OCI-LY7 (cell line): ENCODE measurements at regions not wholly inside any gene's neighbourhood (a gene's known extent, or its start where the extent isn't known, plus 50 kb on each side); places are given as distances from the start of the nearest gene placed in this dataset.

Source experiments
- BruUV-seq: library from RNA; stranded (reverse); fragments of 400-500 nt; replicated peaks from 2 replicates; lab custom pipeline; 2021; lab: Mats Ljungman, UMichigan
- CTCF ChIA-PET: fragments of 300-600 bp; sonication (Branson Sonifier 250); formaldehyde crosslinking; loops from one replicate; lab custom pipeline; 2022; ENCODE audit warnings: antibody characterized with exemption; ENCODE audit not compliant: unreplicated experiment; lab: Charles Lee
- POLR2A ChIA-PET: fragments of 300-600 bp; sonication (Branson Sonifier 250); formaldehyde crosslinking; loops from one replicate; lab custom pipeline; 2022; ENCODE audit warnings: antibody characterized with exemption; lab: Charles Lee
- DNase-seq: peaks from one replicate; pipeline ENCODE4 v3.0.0-alpha.2; 2015; ENCODE audit warnings: low spot score
- H2AFZ ChIP-seq: fragments of 200-600 bp; sonication (generic), shearing (Covaris generic); 2 replicates; pipeline ENCODE4 v1.6.1; 2014; ENCODE audit warnings: mild to moderate bottlenecking, antibody characterized with exemption, low read length, moderate library complexity
- H3K27ac ChIP-seq: fragments of 200-600 bp; sonication (generic); 2 replicates; pipeline ENCODE4 v1.5.1; 2014; ENCODE audit warnings: mixed run types, low read depth, mild to moderate bottlenecking, moderate library complexity, low read length, inconsistent platforms; ENCODE audit not compliant: poor library complexity, severe bottlenecking
- H3K36me3 ChIP-seq: fragments of 200-600 bp; sonication (generic); 2 replicates; pipeline ENCODE4 v1.6.1; 2014; ENCODE audit warnings: mild to moderate bottlenecking, antibody characterized with exemption, low read length, moderate library complexity, mixed read lengths; ENCODE audit not compliant: insufficient read depth
- H3K4me1 ChIP-seq: fragments of 200-600 bp; sonication (generic); 2 replicates; pipeline ENCODE4 v1.5.1; 2014; ENCODE audit warnings: mild to moderate bottlenecking, low read length; ENCODE audit not compliant: insufficient read depth, poor library complexity, severe bottlenecking
- H3K4me2 ChIP-seq: fragments of 200-600 bp; sonication (generic); 2 replicates; pipeline ENCODE4 v1.6.1; 2014; ENCODE audit warnings: mild to moderate bottlenecking, low read length
- H3K4me3 ChIP-seq: fragments of 200-600 bp; sonication (generic); 2 replicates; pipeline ENCODE4 v1.5.1; 2014; ENCODE audit warnings: mild to moderate bottlenecking, low read depth, low read length; ENCODE audit not compliant: poor library complexity, severe bottlenecking
- H3K79me2 ChIP-seq: fragments of 200-600 bp; sonication (generic); 2 replicates; pipeline ENCODE4 v1.6.1; 2016; ENCODE audit warnings: low read depth, mild to moderate bottlenecking, low read length, moderate library complexity, mixed read lengths; ENCODE audit not compliant: insufficient read depth
- H3K9me2 ChIP-seq: fragments of 200-600 bp; sonication (generic); 2 replicates; pipeline ENCODE4 v1.6.1; 2016; ENCODE audit warnings: mild to moderate bottlenecking, low read length, mixed read lengths; ENCODE audit not compliant: insufficient read depth
- H3K9me3 ChIP-seq: fragments of 200-600 bp; sonication (generic); 2 replicates; pipeline ENCODE4 v1.6.1; 2014; ENCODE audit warnings: mild to moderate bottlenecking, mixed run types, low read length, mixed read lengths
- H4K20me1 ChIP-seq: fragments of 200-600 bp; sonication (generic); 2 replicates; pipeline ENCODE4 v1.6.1; 2014; ENCODE audit warnings: mild to moderate bottlenecking, antibody characterized with exemption, low read length, moderate library complexity, mixed read lengths; ENCODE audit not compliant: insufficient read depth
- CTCF ChIP-seq: fragments of 200-600 bp; sonication (generic); conservative IDR thresholded peaks from 2 replicates; pipeline ENCODE4 v1.5.1; 2014; ENCODE audit warnings: mild to moderate bottlenecking, antibody characterized with exemption, low read length, moderate library complexity, mixed read lengths
- EZH2phosphoT487 ChIP-seq: fragments of 200-600 bp; sonication (generic); IDR thresholded peaks from 2 replicates; pipeline ENCODE4 v1.6.1; 2018; ENCODE audit warnings: low read depth, borderline replicate concordance, mild to moderate bottlenecking, mixed run types, antibody characterized with exemption, low read length, moderate library complexity, mixed read lengths
- intact Hi-C: fragments of 100-400 bp; cut with micrococcal nuclease; formaldehyde crosslinking; loops from one replicate; pipeline ENCODE4 v1.10.0; 2022; ENCODE audit not compliant: unreplicated experiment

- H3K4me3 ChIP-seq: no peak overlapping the region
- DNase-seq: no peak
- no peaks in the 10 kb centered on the region for H3K36me3 ChIP-seq
- H3K79me2 ChIP-seq: no peaks in the 10 kb centered on the region
- ChIA-PET POLR2A (no interaction called here), CTCF (no interaction called here)
- no peak overlapping the region for H2AFZ ChIP-seq
- H3K4me1 ChIP-seq: no peaks in the 10 kb centered on the region
- no peaks in the 10 kb centered on the region for H4K20me1 ChIP-seq
- no peak overlapping the region for H3K27ac ChIP-seq
- H3K9me2 ChIP-seq: no peaks in the 10 kb centered on the region
- intact Hi-C loops: no loop called here
- TF ChIP-seq CTCF: no peak
- TF ChIP-seq EZH2phosphoT487: no peak
- no TSS peak for BruUV-seq
- H3K4me2 ChIP-seq: no peak overlapping the region
- H3K9me3 ChIP-seq: no peaks in the 10 kb centered on the region
Observed at GRCh38 chr4:160019936-160020335, 917.1 kb downstream of the RAPGEF2 start.

- DNase-seq: no peak
- BruUV-seq: no TSS peak
- Histone ChIP-seq H3K4me3 (no peak overlapping the region), H3K27ac (no peak overlapping the region), H3K79me2 (no peaks in the 10 kb centered on the region), H2AFZ (no peak overlapping the region), H3K4me2 (no peak overlapping the region), H3K9me3 (no peaks in the 10 kb centered on the region), H3K9me2 (no peaks in the 10 kb centered on the region), H3K36me3 (no peaks in the 10 kb centered on the region), H3K4me1 (no peaks in the 10 kb centered on the region), H4K20me1 (no peaks in the 10 kb centered on the region)
- CTCF ChIA-PET: no interaction called here
- TF ChIP-seq CTCF: no peak
- no peak for TF ChIP-seq EZH2phosphoT487
- intact Hi-C loops: no loop called here
- POLR2A ChIA-PET: no interaction called here
Observed at GRCh38 chr4:160020804-160021203, 917.9 kb downstream of the RAPGEF2 start.

DNA sequence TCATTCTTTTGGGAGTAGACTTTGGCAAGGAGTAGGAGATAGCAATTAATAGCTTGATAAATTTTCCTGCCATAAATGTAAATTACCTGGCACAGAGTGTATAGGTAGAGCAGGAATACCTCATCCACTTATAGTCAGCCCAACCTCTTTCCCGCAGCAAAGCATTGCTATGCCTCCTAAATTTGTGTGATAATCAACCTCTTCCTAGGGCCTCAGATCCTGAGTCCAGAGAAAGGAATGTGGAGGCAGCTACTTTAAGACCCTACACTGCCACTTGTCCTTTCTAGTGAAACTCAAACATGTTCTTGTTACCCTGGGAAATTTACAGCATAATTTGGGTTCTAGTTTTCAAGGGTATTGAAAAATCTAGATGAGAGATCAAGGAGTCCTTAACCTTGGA, 919.0 kb downstream of the RAPGEF2 start:
- no peak for TF ChIP-seq CTCF
- TF ChIP-seq EZH2phosphoT487: no peak
- ChIA-PET CTCF (no interaction called here), POLR2A (no interaction called here)
- no peak for DNase-seq
- Histone ChIP-seq H3K4me1 (no peaks in the 10 kb centered on the region), H3K79me2 (no peaks in the 10 kb centered on the region), H3K27ac (no peak overlapping the region), H2AFZ (no peak overlapping the region), H3K4me2 (no peak overlapping the region), H3K4me3 (no peak overlapping the region), H4K20me1 (no peaks in the 10 kb centered on the region), H3K9me2 (no peaks in the 10 kb centered on the region), H3K36me3 (no peaks in the 10 kb centered on the region), H3K9me3 (no peaks in the 10 kb centered on the region)
- intact Hi-C loops: no loop called here
- no TSS peak for BruUV-seq
